HepG2 (cell line): ENCODE measurements at regions not wholly inside any gene's neighbourhood (a gene's known extent, or its start where the extent isn't known, plus 50 kb on each side); places are given as distances from the start of the nearest gene placed in this dataset.

Experiments used
- BRCA1 ChIP-seq: sonication (generic); formaldehyde crosslinking; IDR thresholded peaks from 2 replicates; pipeline ENCODE4 v1.4.0; 2020; ENCODE audit warnings: missing genetic modification reagents
- EED ChIP-seq: sonication (generic); formaldehyde crosslinking; IDR thresholded peaks from 2 replicates; pipeline ENCODE4 v1.5.0; 2020; ENCODE audit warnings: mild to moderate bottlenecking, missing genetic modification reagents
- GFI1 ChIP-seq: sonication (generic); formaldehyde crosslinking; IDR thresholded peaks from 2 replicates; pipeline ENCODE4 v1.5.0; 2020; ENCODE audit warnings: missing genetic modification reagents, mild to moderate bottlenecking, borderline replicate concordance
- HMG20A ChIP-seq: IDR thresholded peaks from 2 replicates; pipeline ENCODE4 v1.6.1; 2016; ENCODE audit warnings: borderline replicate concordance
- HNRNPH1 ChIP-seq: fragments of 200-400 bp; formaldehyde crosslinking; optimal IDR thresholded peaks from 2 replicates; pipeline ENCODE3; 2017; ENCODE audit warnings: mild to moderate bottlenecking, low read depth, low read length
- HOXA7 ChIP-seq: sonication (generic); formaldehyde crosslinking; IDR thresholded peaks from 2 replicates; pipeline ENCODE4 v1.8.1; 2022; ENCODE audit warnings: mild to moderate bottlenecking, missing genetic modification reagents, moderate library complexity
- KLF13 ChIP-seq: sonication (generic); formaldehyde crosslinking; IDR thresholded peaks from 2 replicates; pipeline ENCODE4 v1.4.0; 2020; ENCODE audit warnings: mild to moderate bottlenecking, missing genetic modification reagents
- KLF16 ChIP-seq, 2 experiments: sonication (generic) in 1 of 2; formaldehyde crosslinking in 1 of 2; IDR thresholded peaks; 2 replicates each; pipeline versions ENCODE4 v1.6.1 to v1.8.0; 2016 to 2023; ENCODE audit warnings: missing genetic modification reagents in 2 of 2, missing compliant biosample characterization in 1 of 2
- MIER3 ChIP-seq: IDR thresholded peaks from 2 replicates; pipeline ENCODE4 v1.6.1; 2016; ENCODE audit warnings: missing compliant biosample characterization, borderline replicate concordance
- MYC ChIP-seq: sonication (generic); formaldehyde crosslinking; IDR thresholded peaks from 2 replicates; pipeline ENCODE4 v1.9.0; 2021; ENCODE audit warnings: missing genetic modification reagents, borderline replicate concordance
- NPAS2 ChIP-seq: sonication (generic); formaldehyde crosslinking; IDR thresholded peaks from 2 replicates; pipeline ENCODE4 v1.8.0; 2022; ENCODE audit warnings: mild to moderate bottlenecking, missing genetic modification reagents, borderline replicate concordance
- POGZ ChIP-seq: sonication (generic); formaldehyde crosslinking; IDR thresholded peaks from 2 replicates; pipeline ENCODE4 v1.4.0; 2020; ENCODE audit warnings: mild to moderate bottlenecking, missing genetic modification reagents
- POLR2G ChIP-seq: fragments of 200-400 bp; formaldehyde crosslinking; IDR thresholded peaks from 2 replicates; pipeline ENCODE4 v1.6.1; 2018; ENCODE audit warnings: mild to moderate bottlenecking, low read depth, low read length, moderate library complexity
- RARA ChIP-seq: IDR thresholded peaks from 2 replicates; pipeline ENCODE4 v1.6.1; 2016; ENCODE audit warnings: missing genetic modification reagents, missing compliant biosample characterization
- RXRB ChIP-seq: IDR thresholded peaks from 2 replicates; pipeline ENCODE4 v1.6.1; 2016; ENCODE audit warnings: borderline replicate concordance, missing genetic modification reagents, missing compliant biosample characterization
- SNAPC5 ChIP-seq: sonication (generic); formaldehyde crosslinking; IDR thresholded peaks from 2 replicates; pipeline ENCODE4 v1.8.1; 2023; ENCODE audit warnings: mild to moderate bottlenecking, missing genetic modification reagents, borderline replicate concordance
- ZC3H4 ChIP-seq: sonication (generic); formaldehyde crosslinking; IDR thresholded peaks from 2 replicates; pipeline ENCODE4 v1.4.0; 2020; ENCODE audit warnings: missing genetic modification reagents, borderline replicate concordance
- ZNF180 ChIP-seq: sonication (generic); formaldehyde crosslinking; IDR thresholded peaks from 2 replicates; pipeline ENCODE4 v1.4.0; 2020; ENCODE audit warnings: low read depth, missing genetic modification reagents, borderline replicate concordance
- ZNF281 ChIP-seq: sonication (generic); formaldehyde crosslinking; IDR thresholded peaks from 2 replicates; pipeline ENCODE4 v1.4.0; 2020; ENCODE audit warnings: missing genetic modification reagents, borderline replicate concordance
- TF ChIP-seq, protein P1 (sequence below): sonication (generic); formaldehyde crosslinking; IDR thresholded peaks from 2 replicates; pipeline ENCODE4 v1.5.1; 2020; ENCODE audit warnings: mild to moderate bottlenecking, missing genetic modification reagents, moderate library complexity
- TF ChIP-seq, protein P2 (sequence below): sonication (generic); formaldehyde crosslinking; IDR thresholded peaks from 2 replicates; pipeline ENCODE4 v1.5.0; 2020; ENCODE audit warnings: missing genetic modification reagents

DNA sequence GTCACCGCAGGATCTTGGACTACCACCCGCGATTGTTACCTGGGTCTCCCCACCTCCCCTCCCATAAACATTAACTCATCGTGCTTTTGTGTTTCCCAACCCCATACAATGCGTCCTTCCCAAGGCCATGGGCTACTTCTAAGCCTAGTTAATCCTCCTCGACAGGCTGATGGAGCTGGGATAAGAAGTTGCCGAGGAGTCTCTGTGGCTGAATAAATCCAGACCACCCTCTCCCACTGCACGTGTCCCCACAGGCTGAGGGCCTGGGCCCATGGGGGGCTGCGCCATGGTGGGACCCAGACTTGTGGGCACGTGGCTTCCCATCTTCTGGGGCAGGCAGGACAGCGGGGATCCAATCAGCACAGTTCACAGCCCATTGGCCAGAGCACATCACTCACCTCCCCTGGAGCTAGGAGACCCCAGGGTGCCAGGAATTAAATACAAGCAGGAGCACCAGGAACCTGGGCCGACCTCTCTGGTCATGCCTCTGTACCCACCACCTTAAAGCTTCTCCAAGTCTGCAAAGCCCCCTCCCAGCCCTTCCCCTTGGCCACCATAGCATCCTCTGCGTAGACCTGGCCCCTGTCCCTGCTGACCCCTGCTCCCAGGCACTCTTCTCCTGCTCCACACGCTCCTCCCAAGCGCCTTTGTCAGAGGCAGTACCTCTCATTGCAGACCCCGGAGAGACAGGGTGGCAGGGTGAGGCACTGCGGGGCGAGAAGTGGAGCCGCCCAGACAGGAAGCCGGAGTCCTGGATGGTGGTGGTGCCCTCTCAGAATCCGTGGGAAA, 51.0 kb upstream of the ID2 start (continued):
- TF ChIP-seq, protein P1, sequence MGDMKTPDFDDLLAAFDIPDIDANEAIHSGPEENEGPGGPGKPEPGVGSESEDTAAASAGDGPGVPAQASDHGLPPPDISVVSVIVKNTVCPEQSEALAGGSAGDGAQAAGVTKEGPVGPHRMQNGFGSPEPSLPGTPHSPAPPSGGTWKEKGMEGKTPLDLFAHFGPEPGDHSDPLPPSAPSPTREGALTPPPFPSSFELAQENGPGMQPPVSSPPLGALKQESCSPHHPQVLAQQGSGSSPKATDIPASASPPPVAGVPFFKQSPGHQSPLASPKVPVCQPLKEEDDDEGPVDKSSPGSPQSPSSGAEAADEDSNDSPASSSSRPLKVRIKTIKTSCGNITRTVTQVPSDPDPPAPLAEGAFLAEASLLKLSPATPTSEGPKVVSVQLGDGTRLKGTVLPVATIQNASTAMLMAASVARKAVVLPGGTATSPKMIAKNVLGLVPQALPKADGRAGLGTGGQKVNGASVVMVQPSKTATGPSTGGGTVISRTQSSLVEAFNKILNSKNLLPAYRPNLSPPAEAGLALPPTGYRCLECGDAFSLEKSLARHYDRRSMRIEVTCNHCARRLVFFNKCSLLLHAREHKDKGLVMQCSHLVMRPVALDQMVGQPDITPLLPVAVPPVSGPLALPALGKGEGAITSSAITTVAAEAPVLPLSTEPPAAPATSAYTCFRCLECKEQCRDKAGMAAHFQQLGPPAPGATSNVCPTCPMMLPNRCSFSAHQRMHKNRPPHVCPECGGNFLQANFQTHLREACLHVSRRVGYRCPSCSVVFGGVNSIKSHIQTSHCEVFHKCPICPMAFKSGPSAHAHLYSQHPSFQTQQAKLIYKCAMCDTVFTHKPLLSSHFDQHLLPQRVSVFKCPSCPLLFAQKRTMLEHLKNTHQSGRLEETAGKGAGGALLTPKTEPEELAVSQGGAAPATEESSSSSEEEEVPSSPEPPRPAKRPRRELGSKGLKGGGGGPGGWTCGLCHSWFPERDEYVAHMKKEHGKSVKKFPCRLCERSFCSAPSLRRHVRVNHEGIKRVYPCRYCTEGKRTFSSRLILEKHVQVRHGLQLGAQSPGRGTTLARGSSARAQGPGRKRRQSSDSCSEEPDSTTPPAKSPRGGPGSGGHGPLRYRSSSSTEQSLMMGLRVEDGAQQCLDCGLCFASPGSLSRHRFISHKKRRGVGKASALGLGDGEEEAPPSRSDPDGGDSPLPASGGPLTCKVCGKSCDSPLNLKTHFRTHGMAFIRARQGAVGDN (CRISPR knock-in tag): peak; percentile 65; the same call in 1 of the 2 replicates
- peak; percentile 23; the same call in 1 of the 2 replicates for TF ChIP-seq RARA (CRISPR knock-in tag)
- no peak for TF ChIP-seq POLR2G
- TF ChIP-seq MYC (CRISPR knock-in tag): peak; percentile 34; the same call in 1 of the 2 replicates
- TF ChIP-seq HOXA7 (CRISPR knock-in tag): no peak
- TF ChIP-seq POGZ (CRISPR knock-in tag): no peak
- TF ChIP-seq ZNF281 (CRISPR knock-in tag): no peak
- no peak for TF ChIP-seq HNRNPH1
- TF ChIP-seq, protein P2, sequence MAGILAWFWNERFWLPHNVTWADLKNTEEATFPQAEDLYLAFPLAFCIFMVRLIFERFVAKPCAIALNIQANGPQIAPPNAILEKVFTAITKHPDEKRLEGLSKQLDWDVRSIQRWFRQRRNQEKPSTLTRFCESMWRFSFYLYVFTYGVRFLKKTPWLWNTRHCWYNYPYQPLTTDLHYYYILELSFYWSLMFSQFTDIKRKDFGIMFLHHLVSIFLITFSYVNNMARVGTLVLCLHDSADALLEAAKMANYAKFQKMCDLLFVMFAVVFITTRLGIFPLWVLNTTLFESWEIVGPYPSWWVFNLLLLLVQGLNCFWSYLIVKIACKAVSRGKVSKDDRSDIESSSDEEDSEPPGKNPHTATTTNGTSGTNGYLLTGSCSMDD (CRISPR knock-in tag): no peak
- peak; percentile 27; the same call in 1 of the 2 replicates for TF ChIP-seq HMG20A
- TF ChIP-seq KLF13 (CRISPR knock-in tag): no peak
- 0 out of 4 replicates have a peak, but pooled peaks of 1 of the 2 experiments have one; percentile 16 for TF ChIP-seq KLF16 (CRISPR knock-in tag; IDR thresholded peaks at IDR 0.05)
- TF ChIP-seq BRCA1 (CRISPR knock-in tag): no peak
- no peak for TF ChIP-seq GFI1 (CRISPR knock-in tag)
- no peak for TF ChIP-seq SNAPC5 (CRISPR knock-in tag)
- no peak for TF ChIP-seq EED (CRISPR knock-in tag)
- no peak for TF ChIP-seq NPAS2 (CRISPR knock-in tag)
- TF ChIP-seq ZNF180 (CRISPR knock-in tag): no peak
- TF ChIP-seq RXRB (CRISPR knock-in tag): no peak
- 0 out of 2 replicates have a peak, but pooled peaks have one; percentile 55 for TF ChIP-seq ZC3H4 (CRISPR knock-in tag)
- TF ChIP-seq MIER3 (CRISPR knock-in tag): no peak
